Nephron (organoid): ENCODE measurements at regions not wholly inside any gene's neighbourhood (a gene's known extent, or its start where the extent isn't known, plus 50 kb on each side); places are given as distances from the start of the nearest gene placed in this dataset.

ENCODE experiments used
- H3K27ac Mint-ChIP-seq, 3 experiments: 2 replicates each; pipeline ENCODE4 v1.8.0; 2020; ENCODE audit warnings: mixed read lengths in 3 of 3, mild to moderate bottlenecking in 2 of 3, moderate library complexity in 1 of 3
- H3K27me3 Mint-ChIP-seq: 2 replicates; pipeline ENCODE4 v1.8.0; 2021; ENCODE audit warnings: low read depth, mild to moderate bottlenecking, moderate library complexity, mixed read lengths
- H3K36me3 Mint-ChIP-seq: 2 replicates; pipeline ENCODE4 v1.8.0; 2020; ENCODE audit warnings: low read depth, mixed read lengths
- H3K4me1 Mint-ChIP-seq: 2 replicates; pipeline ENCODE4 v1.8.0; 2020; ENCODE audit warnings: mixed read lengths
- H3K4me3 Mint-ChIP-seq, 3 experiments: 2 replicates each; pipeline ENCODE4 v1.8.0; 2020; ENCODE audit warnings: mild to moderate bottlenecking in 3 of 3, mixed read lengths in 3 of 3, moderate library complexity in 2 of 3
- H3K9me3 Mint-ChIP-seq: 2 replicates; pipeline ENCODE4 v1.8.0; 2020; ENCODE audit warnings: mixed read lengths
- CTCF ChIP-seq, 3 experiments: fragments of 200-600 bp; sonication (generic); IDR thresholded peaks; one replicate each; pipeline ENCODE4 v1.5.0; 2021; ENCODE audit warnings: antibody characterized with exemption in 3 of 3; ENCODE audit not compliant: unreplicated experiment in 3 of 3

GRCh38 chr2:19114126-19114525, 244.3 kb downstream of the OSR1 start:
- no peaks in the 10 kb centered on the region for H3K36me3 Mint-ChIP-seq
- TF ChIP-seq CTCF (IDR thresholded peaks at IDR 0.05; ENCODE audit: unreplicated experiment in 3 of 3): no peak
- H3K27me3 Mint-ChIP-seq: no peaks in the 10 kb centered on the region
- no peak overlapping the region for H3K4me3 Mint-ChIP-seq
- H3K4me1 Mint-ChIP-seq: peaks cover 10% of the 10 kb centered on the region
- peaks cover 7% of the 10 kb centered on the region for H3K9me3 Mint-ChIP-seq
- H3K27ac Mint-ChIP-seq: no peak overlapping the region

GRCh38 chr2:19111354-19111753, 247.1 kb downstream of the OSR1 start:
- Mint-ChIP-seq H3K27ac (no peak overlapping the region), H3K27me3 (no peaks in the 10 kb centered on the region), H3K4me3 (no peak overlapping the region), H3K9me3 (no peaks in the 10 kb centered on the region), H3K4me1 (peaks cover 10% of the 10 kb centered on the region), H3K36me3 (no peaks in the 10 kb centered on the region)
- TF ChIP-seq CTCF (IDR thresholded peaks at IDR 0.05; ENCODE audit: unreplicated experiment in 3 of 3): no peak

GRCh38 chr2:19109518-19109917, 248.9 kb downstream of the OSR1 start:
- Mint-ChIP-seq H3K9me3 (no peaks in the 10 kb centered on the region), H3K27me3 (no peaks in the 10 kb centered on the region), H3K4me1 (peaks cover 10% of the 10 kb centered on the region), H3K4me3 (no peak overlapping the region), H3K36me3 (no peaks in the 10 kb centered on the region), H3K27ac (no peak overlapping the region)
- TF ChIP-seq CTCF (IDR thresholded peaks at IDR 0.05; ENCODE audit: unreplicated experiment in 3 of 3): no peak

- Mint-ChIP-seq H3K4me1 (no peaks in the 10 kb centered on the region), H3K27me3 (no peaks in the 10 kb centered on the region), H3K9me3 (no peaks in the 10 kb centered on the region), H3K27ac (no peak overlapping the region), H3K36me3 (no peaks in the 10 kb centered on the region), H3K4me3 (no peak overlapping the region)
- no peak for TF ChIP-seq CTCF (IDR thresholded peaks at IDR 0.05; ENCODE audit: unreplicated experiment in 3 of 3)
These were observed 252.0 kb downstream of the OSR1 start for GRCh38 chr2:19106376-19106775.

- H3K27ac Mint-ChIP-seq: no peak overlapping the region
- peaks cover 5% of the 10 kb centered on the region for H3K4me1 Mint-ChIP-seq
- TF ChIP-seq CTCF (IDR thresholded peaks at IDR 0.05; ENCODE audit: unreplicated experiment in 3 of 3): no peak
- no peaks in the 10 kb centered on the region for H3K36me3 Mint-ChIP-seq
- H3K9me3 Mint-ChIP-seq: no peaks in the 10 kb centered on the region
- H3K27me3 Mint-ChIP-seq: no peaks in the 10 kb centered on the region
- no peak overlapping the region for H3K4me3 Mint-ChIP-seq
These were observed 253.9 kb downstream of the OSR1 start for GRCh38 chr2:19104503-19104902.

GRCh38 chr2:19102696-19103423, 255.6 kb downstream of the OSR1 start:
- no peak overlapping the region for H3K4me3 Mint-ChIP-seq
- H3K4me1 Mint-ChIP-seq: peaks cover 5% of the 10 kb centered on the region
- TF ChIP-seq CTCF (IDR thresholded peaks at IDR 0.05; ENCODE audit: unreplicated experiment in 3 of 3): no peak
- H3K9me3 Mint-ChIP-seq: no peaks in the 10 kb centered on the region
- no peaks in the 10 kb centered on the region for H3K36me3 Mint-ChIP-seq
- H3K27me3 Mint-ChIP-seq: no peaks in the 10 kb centered on the region
- H3K27ac Mint-ChIP-seq: no peak overlapping the region
